Parathyroid adenoma (tissue), 2 donors: ENCODE measurements at regions not wholly inside any gene's neighbourhood (a gene's known extent, or its start where the extent isn't known, plus 50 kb on each side); places are given as distances from the start of the nearest gene placed in this dataset.
A peak's percentile ranks its signal among the peaks of the same experiment; 100 is the strongest.

Source experiments
- H2AFZ ChIP-seq: fragments of 300-600 bp; sonication (generic); one replicate; pipeline ENCODE4 v1.7.0; 2017; ENCODE audit warnings: antibody characterized with exemption, mild to moderate bottlenecking
- H3K27ac ChIP-seq: fragments of 300-600 bp; sonication (generic); one replicate; pipeline ENCODE4 v1.7.0; 2017
- H3K27me3 ChIP-seq: fragments of 300-600 bp; sonication (generic); one replicate; pipeline ENCODE4 v1.7.0; 2017; ENCODE audit warnings: low read length; ENCODE audit not compliant: control insufficient read depth, insufficient read depth
- H3K36me3 ChIP-seq: fragments of 300-600 bp; sonication (generic); one replicate; pipeline ENCODE4 v1.7.0; 2017; ENCODE audit warnings: low read length; ENCODE audit not compliant: control insufficient read depth, insufficient read depth
- H3K4me1 ChIP-seq: fragments of 300-600 bp; sonication (generic); one replicate; pipeline ENCODE4 v1.7.0; 2017; ENCODE audit warnings: control low read depth
- H3K4me2 ChIP-seq: fragments of 300-600 bp; sonication (generic); one replicate; pipeline ENCODE4 v1.7.0; 2017; ENCODE audit warnings: low read length
- H3K4me3 ChIP-seq: fragments of 300-600 bp; sonication (generic); one replicate; pipeline ENCODE4 v1.7.0; 2017; ENCODE audit warnings: low read depth, low read length
- H3K79me2 ChIP-seq: fragments of 300-600 bp; sonication (generic); one replicate; pipeline ENCODE4 v1.7.0; 2017; ENCODE audit warnings: control low read depth
- H3K9ac ChIP-seq: fragments of 300-600 bp; sonication (generic); one replicate; pipeline ENCODE4 v1.7.0; 2017; ENCODE audit warnings: mild to moderate bottlenecking
- H3K9me3 ChIP-seq: fragments of 300-600 bp; sonication (generic); one replicate; pipeline ENCODE4 v1.7.0; 2017; ENCODE audit warnings: low read length; ENCODE audit not compliant: control insufficient read depth
- CTCF ChIP-seq: fragments of 300-600 bp; sonication (generic); IDR thresholded peaks from one replicate; pipeline ENCODE4 v1.7.0; 2017; ENCODE audit warnings: antibody characterized with exemption, mild to moderate bottlenecking
- donor health status: primary hyperparathyroidism.

- TF ChIP-seq CTCF: no peak
- Histone ChIP-seq H3K4me2 (no peak overlapping the region), H3K27me3 (no peaks in the 10 kb centered on the region), H3K4me3 (no peak overlapping the region), H3K9me3 (no peaks in the 10 kb centered on the region), H3K9ac (no peak overlapping the region), H3K27ac (no peak overlapping the region), H3K4me1 (peaks cover 2% of the 10 kb centered on the region), H2AFZ (peak overlapping the region; percentile 34), H3K36me3 (no peaks in the 10 kb centered on the region), H3K79me2 (no peaks in the 10 kb centered on the region)
These were observed 208.8 kb upstream of the TAS2R1 start for GRCh38 chr5:9838916-9839315.

DNA sequence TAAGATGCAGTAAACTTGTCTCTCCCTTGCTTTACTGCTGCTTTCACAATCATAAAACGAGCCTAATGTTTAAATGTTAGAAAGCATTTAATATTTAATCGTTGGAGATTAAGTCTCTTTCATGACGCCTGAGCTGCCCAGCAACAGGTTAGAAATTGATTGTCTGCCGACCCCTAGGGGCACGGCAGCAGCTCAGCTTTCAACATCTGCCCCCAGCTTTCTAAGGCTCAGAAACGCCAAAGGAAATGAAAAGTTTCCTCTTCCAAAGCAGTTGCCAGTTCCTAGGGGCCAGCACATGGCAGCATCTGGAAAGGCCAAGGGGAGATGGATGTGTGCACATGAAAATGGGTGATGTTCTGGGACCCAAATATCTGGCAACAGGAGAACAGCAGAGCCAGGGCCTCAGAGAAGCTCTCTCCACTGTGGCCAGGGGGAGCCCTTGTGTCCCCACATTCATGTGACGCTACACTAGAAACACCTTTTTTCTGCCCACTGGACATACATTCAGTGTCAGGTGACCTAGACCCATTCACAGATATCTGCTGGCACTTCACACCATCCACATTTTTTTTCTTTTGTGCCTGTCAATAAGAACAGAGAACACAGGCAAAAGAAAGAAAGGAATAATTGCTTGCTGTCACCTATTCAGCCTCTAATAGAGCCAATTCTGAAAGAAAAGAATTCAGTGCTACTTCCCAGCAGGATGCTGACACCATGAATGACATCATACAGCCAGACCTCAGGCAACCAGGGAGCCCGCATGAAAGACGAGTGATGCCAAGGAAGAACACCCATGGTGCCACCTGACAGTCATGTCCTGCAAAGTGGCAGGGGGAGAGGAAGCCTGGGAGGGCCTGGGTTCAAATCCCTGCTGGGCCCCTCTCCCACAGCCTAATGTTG lies 205.0 kb upstream of the TAS2R1 start:
- Histone ChIP-seq H3K9ac (no peak overlapping the region), H3K4me1 (peaks cover 8% of the 10 kb centered on the region), H3K79me2 (no peaks in the 10 kb centered on the region), H3K4me3 (no peak overlapping the region), H3K36me3 (no peaks in the 10 kb centered on the region), H2AFZ (no peak overlapping the region), H3K9me3 (no peaks in the 10 kb centered on the region), H3K27ac (no peak overlapping the region), H3K27me3 (no peaks in the 10 kb centered on the region), H3K4me2 (no peak overlapping the region)
- TF ChIP-seq CTCF: no peak

GRCh38 chr5:9833871-9834270 lies 203.7 kb upstream of the TAS2R1 start:
- peaks cover 15% of the 10 kb centered on the region for H3K4me1 ChIP-seq
- H3K4me3 ChIP-seq: no peak overlapping the region
- no peak overlapping the region for H3K27ac ChIP-seq
- H3K27me3 ChIP-seq: no peaks in the 10 kb centered on the region
- H3K9me3 ChIP-seq: no peaks in the 10 kb centered on the region
- no peak overlapping the region for H2AFZ ChIP-seq
- no peaks in the 10 kb centered on the region for H3K36me3 ChIP-seq
- no peak overlapping the region for H3K9ac ChIP-seq
- H3K79me2 ChIP-seq: no peaks in the 10 kb centered on the region
- TF ChIP-seq CTCF: no peak
- no peak overlapping the region for H3K4me2 ChIP-seq

- Histone ChIP-seq H3K9ac (no peak overlapping the region), H3K79me2 (no peaks in the 10 kb centered on the region), H3K27me3 (no peaks in the 10 kb centered on the region), H3K36me3 (no peaks in the 10 kb centered on the region), H3K9me3 (no peaks in the 10 kb centered on the region), H3K27ac (no peak overlapping the region), H2AFZ (peak overlapping the region; percentile 20), H3K4me2 (no peak overlapping the region), H3K4me1 (peaks cover 17% of the 10 kb centered on the region), H3K4me3 (no peak overlapping the region)
- TF ChIP-seq CTCF: no peak
These were observed 202.8 kb upstream of the TAS2R1 start for GRCh38 chr5:9832921-9833320.

- Histone ChIP-seq H3K27ac (no peak overlapping the region), H3K9ac (no peak overlapping the region), H3K4me3 (no peak overlapping the region), H3K9me3 (no peaks in the 10 kb centered on the region), H3K4me2 (no peak overlapping the region), H3K27me3 (no peaks in the 10 kb centered on the region), H3K4me1 (peaks cover 17% of the 10 kb centered on the region), H3K36me3 (no peaks in the 10 kb centered on the region), H2AFZ (no peak overlapping the region), H3K79me2 (no peaks in the 10 kb centered on the region)
- TF ChIP-seq CTCF: no peak
These were observed 201.7 kb upstream of the TAS2R1 start for GRCh38 chr5:9831823-9832222.
